T-helper 1 cell (primary cell): ENCODE measurements at regions not wholly inside any gene's neighbourhood (a gene's known extent, or its start where the extent isn't known, plus 50 kb on each side); places are given as distances from the start of the nearest gene placed in this dataset.
"Not testable (repeated sequence)": the region's sequence is repeated elsewhere in the genome, so short reads cannot be mapped to it uniquely, and the experiment has no call there.

Experiments
- DNase-seq, 5 donors: peaks; one replicate each; pipeline ENCODE4 v3.0.0-alpha.2; 2012 to 2020

DNA sequence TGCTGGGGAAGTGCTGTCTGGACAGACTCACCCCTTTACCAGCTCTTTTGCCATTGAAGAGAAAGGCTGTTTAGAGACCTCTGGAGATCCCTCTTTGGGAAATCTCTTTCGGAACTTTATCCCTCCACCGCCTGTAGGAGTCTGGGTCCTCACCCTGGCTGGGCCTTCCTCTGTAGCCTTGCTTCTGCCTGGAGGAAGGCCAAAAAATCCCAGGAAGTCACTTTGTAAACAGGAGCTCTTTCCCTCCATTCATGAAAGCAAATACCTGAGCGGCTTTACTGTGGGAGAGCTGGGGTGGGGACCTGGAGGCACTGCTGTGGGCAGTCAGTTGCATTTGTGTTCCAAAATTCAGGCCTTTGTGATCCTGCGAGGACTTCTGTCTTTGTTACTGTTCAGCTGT is 126.2 kb downstream of the KLF6 start:
- DNase-seq, result no peak

DNA sequence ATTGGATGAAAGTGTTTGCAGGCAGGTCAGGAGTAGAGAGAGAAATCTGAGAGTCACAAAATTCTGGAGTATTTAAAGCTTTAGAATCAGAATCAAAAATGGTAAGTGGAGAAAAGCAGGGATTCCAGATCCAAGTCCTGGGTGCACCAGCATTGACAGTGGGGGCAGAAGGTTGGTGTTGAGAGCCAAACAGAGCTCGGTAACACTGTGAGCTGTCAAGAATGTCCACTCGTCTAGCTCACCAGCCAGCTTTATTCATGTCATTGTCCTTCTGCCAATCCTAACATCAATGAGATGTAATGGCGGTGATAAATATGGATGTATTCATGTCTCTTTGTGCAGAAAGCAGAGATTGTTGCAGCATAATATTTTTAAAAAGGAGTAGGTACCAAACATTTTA is 128.8 kb downstream of the KLF6 start:
- no peak for DNase-seq

DNA sequence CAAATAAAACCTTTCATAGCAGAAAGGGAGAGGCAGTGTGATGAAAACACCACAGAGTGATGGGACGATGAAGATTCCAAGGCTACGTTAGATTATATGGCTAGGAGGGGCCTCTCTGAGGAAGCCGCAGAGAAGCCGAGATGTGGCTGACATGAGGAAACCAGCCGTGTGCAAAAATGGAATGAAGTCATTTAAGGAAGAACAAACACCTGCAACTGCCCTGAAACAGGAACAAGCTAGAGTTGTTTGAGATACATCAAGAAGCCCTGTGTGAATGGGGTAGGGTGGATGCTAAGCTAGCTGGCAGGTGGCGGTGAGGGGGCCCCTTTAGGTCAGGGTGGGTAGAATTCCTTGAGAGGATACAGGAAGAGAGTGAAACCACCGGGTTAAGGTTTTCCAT is 129.5 kb downstream of the KLF6 start:
- no peak for DNase-seq

DNA sequence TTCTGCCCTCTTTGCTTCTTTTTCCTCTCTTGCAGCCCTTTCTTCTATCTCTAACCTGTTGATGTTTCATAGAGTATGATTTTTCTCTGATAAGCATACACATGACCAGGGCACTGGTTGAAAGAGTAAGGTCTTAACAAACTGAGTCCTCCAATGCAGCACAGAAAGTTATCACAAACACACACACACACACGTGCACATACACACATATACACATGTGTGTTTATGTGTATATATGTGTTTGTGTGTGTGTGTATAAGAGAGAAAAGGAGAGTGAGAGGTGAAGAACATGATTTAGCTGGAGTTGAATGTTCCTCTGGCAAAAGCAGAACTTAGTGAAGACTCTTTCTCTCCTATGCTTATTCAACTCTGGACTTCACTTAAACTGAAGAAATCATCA is 130.0 kb downstream of the KLF6 start:
- DNase-seq, result no peak

DNA sequence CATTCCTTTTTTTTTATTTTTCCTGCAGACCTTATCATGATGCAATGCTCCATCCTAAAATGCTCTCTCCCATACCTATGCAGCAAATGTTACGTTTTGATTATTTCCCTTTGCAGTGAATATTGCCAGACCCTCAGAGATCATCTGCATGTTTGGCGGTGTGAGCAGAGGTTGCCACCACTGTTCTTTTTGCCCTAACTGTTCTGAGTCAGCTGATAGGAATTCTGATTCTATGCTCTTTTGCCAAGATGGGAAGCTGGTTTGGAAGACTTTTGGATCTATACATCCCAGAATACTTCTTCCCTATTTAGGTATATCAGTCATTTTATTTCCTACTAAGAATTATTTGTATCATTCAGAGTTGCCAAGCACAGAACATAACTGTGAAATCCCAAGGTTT is 130.5 kb downstream of the KLF6 start:
- DNase-seq, result no peak

DNA sequence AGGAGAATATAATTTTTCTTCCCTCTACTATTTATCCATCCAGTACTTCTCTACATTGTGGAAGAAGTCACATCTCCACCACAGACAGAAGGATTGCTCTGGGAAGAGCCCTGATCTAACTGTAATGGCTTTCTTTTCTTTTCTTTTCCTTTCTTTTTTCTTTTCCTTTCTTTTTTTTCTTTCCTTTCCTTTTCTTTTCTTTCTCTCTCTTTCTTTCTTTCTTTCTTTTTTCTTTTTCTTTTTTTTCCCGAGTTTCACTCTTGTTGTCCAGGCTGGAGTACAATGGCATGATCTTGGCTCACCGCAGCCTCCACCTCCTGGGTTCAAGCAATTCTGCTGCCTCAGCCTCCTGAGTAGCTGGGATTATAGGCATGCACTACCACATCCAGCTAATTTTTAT is 131.7 kb downstream of the KLF6 start:
- DNase-seq, result not testable (repeated sequence)

DNA sequence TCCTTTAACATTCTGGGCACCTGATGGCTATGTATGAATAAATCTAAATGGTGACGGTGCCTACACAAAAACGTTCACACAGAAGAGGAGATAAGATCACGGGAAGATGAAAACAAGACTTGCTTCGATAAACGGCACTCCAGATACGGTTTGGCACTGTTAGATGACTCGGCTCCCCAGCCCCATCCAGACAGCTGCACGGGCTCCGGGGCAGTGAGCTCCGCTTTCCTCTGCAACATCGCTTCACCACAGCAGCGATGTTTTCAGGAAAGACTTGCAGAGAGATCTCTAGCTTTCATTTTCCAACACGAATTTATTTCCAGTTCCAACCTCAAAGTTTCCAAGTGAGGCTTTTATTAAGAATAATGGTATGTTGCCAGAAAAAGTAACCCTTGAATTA is 132.1 kb downstream of the KLF6 start:
- DNase-seq, result peak in 1 of 5 donors; percentile 43

DNA sequence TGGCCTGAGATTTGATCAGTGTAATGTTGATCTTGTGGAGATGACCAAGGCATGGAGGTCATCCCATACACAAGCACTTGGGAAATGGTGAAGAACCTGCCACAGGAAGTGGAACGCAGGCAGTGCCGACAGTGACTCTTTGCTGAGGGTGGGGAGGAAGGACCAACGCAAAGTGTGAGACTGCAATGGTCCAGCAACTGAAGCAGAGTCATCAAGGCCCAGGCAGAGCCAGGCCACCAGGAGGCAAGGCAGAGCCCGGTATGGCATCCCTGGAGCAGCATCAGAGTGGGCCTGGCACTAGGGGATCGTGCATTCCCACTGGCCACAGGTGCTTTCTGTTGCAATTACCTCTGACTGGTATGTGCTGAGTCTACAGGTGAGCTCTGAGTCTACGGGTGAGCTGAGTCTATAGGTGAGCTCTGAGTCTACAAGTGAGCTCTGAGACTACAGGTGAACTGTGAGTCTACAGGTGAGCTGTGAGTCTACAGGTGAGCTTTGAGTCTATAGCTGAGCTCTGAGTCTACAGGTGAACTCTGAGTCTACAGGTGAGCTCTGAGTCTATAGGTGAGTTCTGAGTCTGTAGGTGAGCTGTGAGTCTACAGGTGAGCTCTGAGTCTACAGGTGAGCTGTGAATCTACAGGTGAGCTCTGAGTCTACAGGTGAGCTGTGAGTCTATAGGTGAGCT is 132.9 kb downstream of the KLF6 start:
- no peak for DNase-seq

DNA sequence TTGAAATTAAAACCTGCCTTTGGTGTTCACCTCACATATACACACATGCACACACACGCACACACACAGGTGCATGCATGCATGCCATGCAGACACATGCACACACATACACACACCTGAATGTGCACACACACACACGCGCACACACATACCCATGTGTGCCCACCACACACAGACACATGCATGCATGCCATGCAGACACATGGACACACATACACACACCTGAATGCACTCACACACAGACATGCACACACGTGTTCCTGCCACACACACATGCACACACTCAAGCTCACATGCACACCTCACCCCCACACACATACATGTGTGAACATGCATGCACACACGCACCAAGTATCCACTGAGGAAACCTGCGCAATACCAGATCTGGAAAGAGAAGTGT is 136.4 kb downstream of the KLF6 start:
- DNase-seq, result no peak

DNA sequence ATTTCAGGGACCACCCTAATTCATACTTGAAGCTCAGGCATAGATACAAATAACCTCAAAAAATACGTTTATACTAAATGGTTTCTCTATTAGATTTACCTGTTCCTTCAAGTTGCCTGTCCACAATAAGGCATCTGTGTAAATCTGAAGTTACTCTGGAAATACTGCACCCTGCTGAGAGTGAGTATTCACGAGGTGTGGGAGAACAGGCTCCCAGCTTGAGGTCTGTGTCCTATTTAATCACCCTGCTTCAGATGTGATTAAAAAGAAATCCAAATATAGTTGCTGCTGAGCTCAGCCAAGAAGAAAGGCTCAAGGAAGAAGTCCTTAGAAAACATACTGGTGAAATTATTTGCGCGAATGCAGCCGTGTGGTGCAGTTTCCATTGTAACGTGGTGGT is 136.8 kb downstream of the KLF6 start:
- no peak for DNase-seq

DNA sequence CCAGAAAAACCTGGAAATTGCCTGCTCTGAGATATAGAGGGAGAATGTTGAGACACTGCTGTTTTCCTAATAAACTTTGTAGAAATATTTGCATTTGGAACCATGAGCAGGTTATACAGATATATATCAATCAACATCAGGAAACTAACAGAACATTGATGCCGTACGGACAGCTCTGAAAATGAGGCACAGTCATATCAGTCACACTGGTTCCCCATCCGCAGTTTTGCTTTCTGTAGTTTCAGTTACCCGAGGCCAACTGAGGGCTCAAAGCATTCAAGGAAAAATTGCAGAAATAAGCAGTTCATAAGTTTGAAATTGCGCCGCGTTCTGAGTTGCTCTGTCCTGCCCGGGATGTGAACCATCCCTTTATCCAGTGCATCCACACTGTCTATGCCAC is 137.9 kb downstream of the KLF6 start:
- peak in 1 of 5 donors; percentile 13 for DNase-seq

DNA sequence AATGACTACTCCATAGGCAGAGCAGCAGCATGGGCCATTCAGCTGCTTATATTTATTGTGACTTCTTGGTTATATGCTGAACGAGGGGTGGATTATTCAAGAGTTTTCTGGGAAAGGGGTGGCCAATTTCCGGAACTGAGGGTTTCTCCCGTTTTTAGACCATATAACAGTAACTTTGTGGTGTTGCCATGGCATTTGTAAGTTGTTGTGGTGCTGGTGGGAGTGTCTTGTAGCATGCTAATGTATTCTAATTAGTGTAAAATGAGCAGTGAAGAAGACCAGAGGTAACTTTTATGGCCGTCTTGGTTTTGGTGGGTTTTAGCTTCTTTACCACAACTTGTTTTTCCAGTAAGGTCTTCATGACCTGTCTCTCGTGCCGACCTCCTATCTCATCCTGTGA is 139.6 kb downstream of the KLF6 start:
- DNase-seq, result no peak

DNA sequence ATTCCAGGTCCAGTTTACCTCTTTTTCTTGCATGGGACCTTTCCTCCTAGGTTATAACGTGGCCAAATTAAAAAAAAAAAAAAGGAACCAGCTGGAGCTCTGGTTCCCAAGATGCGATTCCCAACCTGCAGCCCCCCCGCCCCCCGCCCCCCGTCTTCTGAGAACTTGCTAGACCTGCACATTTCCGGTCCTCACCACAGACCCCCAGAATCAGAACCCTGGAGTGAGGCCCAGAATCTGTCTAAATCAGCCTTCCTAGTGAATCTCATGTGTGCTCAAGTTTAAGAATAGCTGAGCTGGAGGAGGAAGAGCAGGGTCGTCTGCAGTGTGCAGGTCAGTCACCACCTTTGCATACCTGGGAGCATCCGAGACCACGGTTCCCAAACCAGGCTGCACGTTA is 144.2 kb downstream of the KLF6 start:
- DNase-seq, result no peak

DNA sequence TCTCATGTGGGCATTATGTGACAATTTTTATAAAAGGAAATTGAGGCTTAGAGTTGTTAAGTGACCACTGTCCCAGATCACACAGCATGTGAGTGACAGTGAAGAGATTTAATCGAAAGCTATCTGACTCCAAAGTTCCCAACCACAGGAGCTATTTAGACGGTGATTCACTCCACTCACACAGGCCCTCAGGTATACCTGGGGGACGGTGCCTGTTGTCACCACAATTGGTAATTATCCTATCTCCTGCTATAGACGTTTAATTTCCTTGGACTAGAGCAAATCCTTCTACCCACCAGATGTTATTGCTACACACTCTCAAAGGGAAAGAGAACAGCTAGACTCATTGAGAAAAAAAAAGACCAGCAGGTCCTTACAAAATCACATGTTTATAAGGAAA is 145.5 kb downstream of the KLF6 start:
- DNase-seq, result no peak

DNA sequence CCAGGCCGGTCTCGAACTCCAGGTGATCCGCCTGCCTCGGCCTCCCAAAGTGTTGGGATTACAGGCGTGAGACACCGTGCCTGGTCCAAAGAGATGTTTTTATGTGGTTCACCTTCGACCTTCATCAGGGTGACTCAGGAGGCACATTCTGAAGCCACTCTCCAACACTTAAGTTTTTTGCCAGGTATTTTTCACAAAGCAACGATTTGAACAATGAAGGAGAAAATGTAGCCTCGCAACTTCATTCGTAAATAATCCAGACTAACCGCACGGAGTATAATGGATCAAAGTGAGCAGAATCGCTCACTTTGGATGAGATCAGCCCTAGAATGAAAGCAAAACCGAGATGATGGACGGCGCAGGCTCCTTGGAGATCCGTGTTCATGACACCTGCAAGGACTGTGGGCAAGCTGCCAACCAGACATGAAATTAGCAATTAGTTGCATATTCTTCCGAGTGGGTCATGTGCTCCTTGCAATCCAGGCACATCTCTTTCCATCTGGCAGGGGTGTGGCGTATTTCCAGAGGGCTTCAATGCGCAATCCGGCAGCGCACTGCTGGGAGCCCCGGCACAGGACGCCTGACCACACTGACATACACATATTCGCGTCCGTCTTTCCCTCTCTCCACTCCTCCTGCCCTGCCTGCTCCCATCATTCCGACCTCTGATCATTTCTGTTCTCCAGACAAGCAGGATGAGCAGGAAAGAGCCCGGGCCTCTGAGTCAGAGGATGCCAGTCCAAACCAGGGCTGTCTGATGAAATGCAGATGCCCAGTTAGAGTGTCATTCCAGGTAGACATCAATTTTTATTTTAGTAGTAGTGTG is 148.4 kb downstream of the KLF6 start:
- DNase-seq, result no peak

DNA sequence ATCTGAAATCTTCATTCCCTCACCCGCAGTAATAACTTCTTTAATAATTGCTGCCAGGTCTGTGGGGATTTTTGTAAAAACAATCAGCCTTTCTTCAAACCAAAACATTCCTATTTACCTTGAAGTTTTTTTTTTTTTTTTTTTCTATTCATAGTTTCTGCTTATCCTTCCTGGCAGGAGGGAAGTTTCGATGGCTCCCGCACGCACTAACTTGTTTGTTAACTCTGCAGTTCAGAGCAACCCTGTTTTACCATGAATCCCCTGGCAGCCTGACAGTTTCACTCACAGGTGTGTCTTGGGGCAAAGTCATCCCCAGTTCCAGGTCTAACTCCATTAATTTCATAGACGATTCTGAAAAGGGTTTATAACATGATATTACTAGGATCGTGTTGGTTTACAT is 149.3 kb downstream of the KLF6 start:
- DNase-seq, result no peak

DNA sequence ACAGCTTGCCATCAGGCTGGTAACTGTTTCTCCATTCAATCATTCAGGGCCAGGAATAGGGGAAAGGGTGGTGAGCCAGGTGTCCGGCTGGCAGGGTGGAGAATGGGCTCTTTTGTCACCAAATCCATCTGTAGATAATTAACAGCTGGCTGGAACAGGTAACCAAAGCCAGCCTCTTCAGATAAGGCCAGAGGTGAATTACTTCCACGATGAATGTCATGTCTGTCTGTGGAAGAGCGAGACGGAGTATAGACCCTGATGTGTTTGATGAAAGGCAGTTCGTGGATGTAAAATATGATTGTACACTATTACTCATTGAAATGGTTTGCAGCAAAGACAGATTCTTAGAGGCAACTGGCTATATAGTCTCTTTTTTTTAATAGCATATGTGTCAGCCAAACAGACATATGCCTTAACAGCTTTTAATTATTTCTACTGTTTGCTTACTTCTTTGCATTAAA is 149.8 kb downstream of the KLF6 start:
- DNase-seq, result no peak

DNA sequence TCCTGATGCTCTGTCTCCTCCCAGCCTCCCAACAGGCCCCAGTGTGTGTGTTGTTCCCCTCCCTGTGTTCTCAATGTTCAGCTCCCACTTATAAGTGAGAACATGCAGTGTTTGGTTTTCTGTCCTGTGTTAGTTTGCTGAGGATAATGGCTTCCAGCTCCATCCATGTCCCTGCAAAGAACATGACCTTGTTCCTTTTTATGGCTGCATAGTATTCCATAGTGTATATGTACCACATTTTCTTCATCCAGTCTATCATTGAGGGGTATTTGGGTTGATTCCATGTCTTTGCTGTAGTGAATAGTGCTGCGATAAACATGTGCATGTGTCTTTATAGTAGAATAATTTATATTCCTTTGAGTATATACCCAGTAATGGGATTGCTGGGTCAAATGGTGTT is 150.4 kb downstream of the KLF6 start:
- not testable (repeated sequence) for DNase-seq

DNA sequence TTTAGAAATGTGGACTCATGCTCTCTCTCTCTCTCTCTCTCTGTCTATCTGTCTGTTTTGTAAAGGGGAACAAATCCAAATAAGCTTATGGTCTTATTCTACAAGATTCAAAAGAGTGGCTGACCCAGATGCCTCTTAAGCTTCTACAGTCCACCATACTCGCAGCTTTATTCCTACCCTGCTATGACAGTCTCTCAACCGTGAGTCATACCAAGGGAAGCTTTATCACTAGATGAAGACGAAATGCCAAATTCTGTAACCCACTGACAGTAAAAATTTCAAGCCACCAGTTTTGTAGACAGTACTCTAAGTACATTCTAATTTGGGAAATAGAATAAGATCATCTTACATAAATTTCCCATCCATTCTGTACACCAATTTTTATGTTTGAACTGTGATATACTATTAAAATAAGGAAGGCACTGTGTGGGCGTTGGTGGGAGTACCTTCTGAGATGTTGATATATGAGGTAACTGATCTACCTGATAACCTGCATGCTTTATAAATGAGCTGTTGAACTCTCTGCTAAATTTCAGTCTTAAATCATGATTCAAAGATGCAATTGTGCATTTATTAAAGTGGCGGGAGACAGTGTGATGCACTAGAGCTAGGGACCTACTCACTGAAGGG is 153.2 kb downstream of the KLF6 start:
- DNase-seq, result no peak

DNA sequence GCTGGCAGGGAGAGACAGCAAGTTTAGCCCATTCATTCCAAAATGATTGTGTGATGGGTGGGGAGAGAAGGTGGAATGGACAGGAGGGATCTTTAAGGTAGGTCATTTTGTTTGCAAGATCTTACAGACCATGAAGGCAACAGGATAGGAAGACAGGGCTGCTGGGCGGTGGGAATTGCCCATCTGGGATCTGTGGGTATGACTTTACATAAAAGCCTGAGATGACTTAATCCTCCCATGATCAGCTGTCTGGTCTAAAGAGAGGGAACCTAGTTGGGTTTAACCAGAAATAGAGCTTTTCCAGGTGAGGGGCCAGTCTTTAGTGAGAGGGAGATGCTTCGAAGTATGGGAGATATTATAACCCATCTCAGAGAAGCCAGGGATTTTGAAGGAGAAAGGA is 153.7 kb downstream of the KLF6 start:
- DNase-seq, result no peak

DNA sequence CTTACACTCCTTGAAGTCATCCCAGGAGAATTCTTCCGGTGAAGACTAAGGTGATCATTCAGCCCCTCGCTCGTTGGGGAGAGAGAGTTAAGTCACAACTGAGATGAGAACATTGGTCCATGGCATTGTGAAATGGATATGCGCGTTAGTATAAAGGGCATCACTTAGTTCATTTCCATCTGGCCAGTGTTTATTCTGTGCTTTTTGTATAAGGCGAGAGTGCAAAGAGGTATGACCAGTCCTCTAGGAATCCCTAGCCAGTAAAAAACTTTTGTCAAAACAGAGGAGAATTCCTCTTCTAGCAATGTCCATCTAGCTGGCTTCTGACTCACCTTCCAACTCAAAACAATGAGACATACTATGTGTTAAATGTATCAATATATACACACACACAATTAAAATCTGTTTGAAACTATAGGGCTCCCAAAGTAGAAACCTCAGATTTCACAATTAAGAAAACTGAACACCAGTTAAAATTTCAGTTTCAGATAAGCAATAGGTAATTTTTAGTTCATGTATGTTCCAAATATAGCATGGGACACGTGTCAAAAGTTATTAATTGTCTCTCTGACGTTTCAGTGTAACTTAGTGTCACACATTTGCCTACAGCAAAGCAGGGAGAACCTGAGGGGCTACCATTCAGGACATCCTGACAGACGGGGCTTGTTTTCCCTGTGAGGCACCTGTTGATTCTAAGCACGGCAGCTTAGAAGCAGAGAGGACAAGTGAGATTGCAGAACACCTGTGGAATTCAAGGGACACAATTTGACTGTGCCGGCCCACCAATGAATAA is 158.9 kb downstream of the KLF6 start:
- DNase-seq, result no peak

DNA sequence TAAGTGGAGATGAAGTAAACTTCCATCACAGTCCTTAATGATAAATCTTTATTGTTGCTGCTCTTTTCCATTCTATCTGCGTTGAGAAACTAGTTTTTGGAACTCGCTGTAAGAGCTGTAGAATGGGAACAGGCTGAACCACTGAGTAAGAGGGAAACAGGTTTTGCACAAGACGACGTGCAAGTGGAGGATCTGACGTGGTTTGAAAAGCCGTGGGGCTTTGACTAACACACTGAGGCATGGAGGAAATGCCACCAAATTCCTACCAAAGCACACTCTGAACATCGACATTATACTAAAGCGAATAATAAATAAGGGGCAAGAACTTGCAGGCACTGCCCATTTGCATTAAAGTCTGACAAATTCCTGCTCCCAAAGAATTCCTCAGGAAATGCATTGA is 160.6 kb downstream of the KLF6 start:
- DNase-seq, result peak in 1 of 5 donors; percentile 3

DNA sequence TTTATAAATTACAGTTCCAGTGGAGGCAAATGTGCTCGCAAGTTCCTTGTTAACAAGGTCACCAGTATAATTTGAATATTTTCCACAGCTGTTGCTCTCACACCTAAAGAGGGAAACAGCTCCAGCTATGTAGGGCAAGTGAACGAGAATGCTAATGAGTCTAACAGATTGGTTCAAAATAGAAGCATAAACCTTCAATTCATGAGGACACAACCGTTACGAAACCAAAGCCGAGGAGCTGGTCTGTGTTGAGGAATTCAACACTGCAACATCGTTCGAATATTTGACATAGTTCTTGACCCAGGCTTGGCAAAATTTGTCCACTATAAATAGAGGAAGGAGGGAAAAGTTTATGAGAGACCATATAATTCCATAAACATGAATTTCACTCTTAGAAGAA is 161.3 kb downstream of the KLF6 start:
- DNase-seq, result no peak
